ENCODE measurements at regions not wholly inside any gene's neighbourhood (a gene's known extent, or its start where the extent isn't known, plus 50 kb on each side); places are given as distances from the start of the nearest gene placed in this dataset.

GRCh38 chr3:34957677-34958076, 681.6 kb upstream of the ARPP21 start:
- ATAC-seq (ENCODE audit: low read depth) (no peak), DNase-seq (no peak)
- POLR2A ChIA-PET, result no interaction called here
- CTCF ChIA-PET, result no interaction called here
- H3K27ac ChIP-seq (ENCODE audit: low read length in 2 of 2), result no peak overlapping the region
- H4K20me1 ChIP-seq (ENCODE audit: control insufficient read depth, insufficient read depth, low read length, poor library complexity, severe bottlenecking), result no peaks in the 10 kb centered on the region
- no peaks in the 10 kb centered on the region for H3K27me3 Mint-ChIP-seq
- no peaks in the 10 kb centered on the region for H3K4me1 ChIP-seq (ENCODE audit: control insufficient read depth in 2 of 2, insufficient read depth in 2 of 2, low read length in 2 of 2)
- H3K79me2 ChIP-seq (ENCODE audit: control insufficient read depth, insufficient read depth, low read length), result no peaks in the 10 kb centered on the region
- intact Hi-C loops (cut with micrococcal nuclease), result no loop called here
- WGBS (ENCODE audit: insufficient coverage), result no CpG with 5 or more reads among the region's 1 CpG
- no peak overlapping the region for H3K9ac ChIP-seq (ENCODE audit: low read length)
- H3K27me3 ChIP-seq (replicated peaks in 1 of 4; ENCODE audit: control extremely low read depth in 1 of 4, control insufficient read depth in 3 of 4, insufficient read depth in 4 of 4, low read length in 3 of 4), result no peaks in the 10 kb centered on the region
- TF ChIP-seq CTCF (IDR thresholded peaks at IDR 0.05), result no peak
- no peak for TF ChIP-seq EZH2 (IDR thresholded peaks at IDR 0.05; ENCODE audit: borderline replicate concordance, insufficient read depth, low read depth, low read length, poor library complexity, severe bottlenecking)
- no peak overlapping the region for H3K4me3 ChIP-seq (ENCODE audit: control extremely low read depth in 1 of 5, extremely low read depth in 1 of 5, insufficient read depth in 1 of 5, low read depth in 2 of 5, low read length in 4 of 5)
- H3K4me3 Mint-ChIP-seq, result no peak overlapping the region
- H2AFZ ChIP-seq (ENCODE audit: insufficient read depth, low read depth, low read length, poor library complexity, severe bottlenecking), result no peak overlapping the region
- H3K9me3 Mint-ChIP-seq (ENCODE audit: insufficient read depth), result no peaks in the 10 kb centered on the region
- H3K27ac Mint-ChIP-seq, result no peak overlapping the region
- H3K4me1 Mint-ChIP-seq, result no peaks in the 10 kb centered on the region
- peaks cover 0 to 2% (median 0%) of the 10 kb centered on the region in 3 donors for H3K9me3 ChIP-seq (ENCODE audit: control extremely low read depth in 1 of 3, control insufficient read depth in 2 of 3, insufficient read depth in 1 of 3, low read length in 2 of 3)
- H3K4me2 ChIP-seq (replicated peaks; ENCODE audit: low read depth, low read length, poor library complexity, severe bottlenecking), result no peak overlapping the region
- H3K36me3 ChIP-seq (replicated peaks in 1 of 2; ENCODE audit: control extremely low read depth in 1 of 2, control insufficient read depth in 1 of 2, extremely low read depth in 1 of 2, insufficient read depth in 2 of 2, low read length in 1 of 2), result no peaks in the 10 kb centered on the region

GRCh38 chr3:34969513-34969912, 669.8 kb upstream of the ARPP21 start:
- Mint-ChIP-seq H3K27ac (no peak overlapping the region), H3K4me1 (no peaks in the 10 kb centered on the region), H3K4me3 (no peak overlapping the region), H3K27me3 (no peaks in the 10 kb centered on the region), H3K9me3 (ENCODE audit: insufficient read depth) (peaks cover 2% of the 10 kb centered on the region)
- ChIA-PET POLR2A (no interaction called here), CTCF (no interaction called here)
- Histone ChIP-seq H3K4me2 (replicated peaks; ENCODE audit: low read depth, low read length, poor library complexity, severe bottlenecking) (no peak overlapping the region), H3K27me3 (replicated peaks in 1 of 4; ENCODE audit: control extremely low read depth in 1 of 4, control insufficient read depth in 3 of 4, insufficient read depth in 4 of 4, low read length in 3 of 4) (no peaks in the 10 kb centered on the region), H3K9me3 (ENCODE audit: control extremely low read depth in 1 of 3, control insufficient read depth in 2 of 3, insufficient read depth in 1 of 3, low read length in 2 of 3) (no peaks in the 10 kb centered on the region), H2AFZ (ENCODE audit: insufficient read depth, low read depth, low read length, poor library complexity, severe bottlenecking) (no peak overlapping the region), H3K36me3 (replicated peaks in 1 of 2; ENCODE audit: control extremely low read depth in 1 of 2, control insufficient read depth in 1 of 2, extremely low read depth in 1 of 2, insufficient read depth in 2 of 2, low read length in 1 of 2) (no peaks in the 10 kb centered on the region), H3K4me1 (ENCODE audit: control insufficient read depth in 2 of 2, insufficient read depth in 2 of 2, low read length in 2 of 2) (no peaks in the 10 kb centered on the region), H3K9ac (ENCODE audit: low read length) (no peak overlapping the region), H3K79me2 (ENCODE audit: control insufficient read depth, insufficient read depth, low read length) (no peaks in the 10 kb centered on the region), H3K27ac (ENCODE audit: low read length in 2 of 2) (no peak overlapping the region), H3K4me3 (ENCODE audit: control extremely low read depth in 1 of 5, extremely low read depth in 1 of 5, insufficient read depth in 1 of 5, low read depth in 2 of 5, low read length in 4 of 5) (no peak overlapping the region), H4K20me1 (ENCODE audit: control insufficient read depth, insufficient read depth, low read length, poor library complexity, severe bottlenecking) (no peaks in the 10 kb centered on the region)
- no peak for TF ChIP-seq CTCF (IDR thresholded peaks at IDR 0.05)
- no peak for TF ChIP-seq EZH2 (IDR thresholded peaks at IDR 0.05; ENCODE audit: borderline replicate concordance, insufficient read depth, low read depth, low read length, poor library complexity, severe bottlenecking)
- DNase-seq (no peak), ATAC-seq (ENCODE audit: low read depth) (no peak)
- intact Hi-C loops (cut with micrococcal nuclease), result no loop called here
- WGBS (ENCODE audit: insufficient coverage), result no CpG with 5 or more reads among the region's 2 CpGs
